SK-N-SH treated with all-trans-retinoic acid at 6 μM for 48 hours (cell line): ENCODE measurements at regions not wholly inside any gene's neighbourhood (a gene's known extent, or its start where the extent isn't known, plus 50 kb on each side); places are given as distances from the start of the nearest gene placed in this dataset.

Source experiments
- ATAC-seq: fragments of 200-7000 bp; cut with Tn5 transposase; 3 replicates; pipeline ENCODE4 v1.9.1; 2020; ENCODE audit warnings: mild to moderate bottlenecking, moderate library complexity
- ARNTL ChIP-seq: fragments of 450-650 bp; formaldehyde crosslinking; IDR thresholded peaks from 2 replicates; pipeline ENCODE4 v1.5.0; 2020; ENCODE audit warnings: low read depth, mild to moderate bottlenecking, moderate library complexity, borderline replicate concordance
- BACH2 ChIP-seq: fragments of 250-450 bp; sonication (Bioruptor Pico); IDR thresholded peaks from 2 replicates; pipeline ENCODE4 v1.9.0; 2021; ENCODE audit warnings: mild to moderate bottlenecking, borderline replicate concordance
- CREB5 ChIP-seq: fragments of 250-450 bp; sonication (Bioruptor Pico); IDR thresholded peaks from 2 replicates; pipeline ENCODE4 v1.5.1; 2020; ENCODE audit warnings: low read depth, mild to moderate bottlenecking, moderate library complexity
- CSDC2 ChIP-seq: fragments of 250-450 bp; sonication (Bioruptor Pico); IDR thresholded peaks from 2 replicates; pipeline ENCODE4 v1.5.0; 2020; ENCODE audit warnings: mild to moderate bottlenecking, moderate library complexity
- ESRRG ChIP-seq: fragments of 250-450 bp; sonication (Bioruptor Pico); IDR thresholded peaks from 2 replicates; pipeline ENCODE4 v1.6.1; 2021; ENCODE audit warnings: mild to moderate bottlenecking
- GLIS3 ChIP-seq: fragments of 250-450 bp; sonication (Bioruptor Pico); IDR thresholded peaks from 2 replicates; pipeline ENCODE4 v1.5.0; 2020; ENCODE audit warnings: mild to moderate bottlenecking, moderate library complexity
- PATZ1 ChIP-seq: fragments of 250-450 bp; sonication (Bioruptor Pico); IDR thresholded peaks from 2 replicates; pipeline ENCODE4 v1.8.0; 2020; ENCODE audit warnings: mild to moderate bottlenecking, moderate library complexity, borderline replicate concordance
- RARB ChIP-seq: fragments of 250-450 bp; sonication (Bioruptor Pico); IDR thresholded peaks from 2 replicates; pipeline ENCODE4 v1.8.0; 2021; ENCODE audit warnings: mild to moderate bottlenecking, moderate library complexity
- SNAI2 ChIP-seq: fragments of 250-450 bp; sonication (Bioruptor Pico); IDR thresholded peaks from 2 replicates; pipeline ENCODE4 v1.5.0; 2020; ENCODE audit warnings: mild to moderate bottlenecking, moderate library complexity
- TCF4 ChIP-seq: fragments of 250-450 bp; sonication (Bioruptor Pico); IDR thresholded peaks from 2 replicates; pipeline ENCODE4 v1.8.0; 2021; ENCODE audit warnings: mild to moderate bottlenecking, moderate library complexity, borderline replicate concordance
- TOX ChIP-seq: fragments of 250-450 bp; sonication (Bioruptor Pico); IDR thresholded peaks from 2 replicates; pipeline ENCODE4 v1.8.0; 2021; ENCODE audit warnings: mild to moderate bottlenecking, moderate library complexity, borderline replicate concordance
- TSHZ2 ChIP-seq: fragments of 250-450 bp; sonication (Bioruptor Pico); IDR thresholded peaks from 2 replicates; pipeline ENCODE4 v1.5.0; 2020; ENCODE audit warnings: mild to moderate bottlenecking, moderate library complexity
- ZC3H10 ChIP-seq: fragments of 250-450 bp; sonication (Bioruptor Pico); IDR thresholded peaks from 2 replicates; pipeline ENCODE4 v1.5.1; 2021; ENCODE audit warnings: mild to moderate bottlenecking, moderate library complexity
- ZFP3 ChIP-seq: fragments of 250-450 bp; sonication (Bioruptor Pico); IDR thresholded peaks from 2 replicates; pipeline ENCODE4 v1.5.0; 2020; ENCODE audit warnings: mild to moderate bottlenecking, moderate library complexity
- ZFP30 ChIP-seq: fragments of 450-650 bp; formaldehyde crosslinking; IDR thresholded peaks from 2 replicates; pipeline ENCODE4 v1.5.0; 2022; ENCODE audit warnings: mild to moderate bottlenecking, moderate library complexity
- ZNF565 ChIP-seq: fragments of 450-650 bp; formaldehyde crosslinking; conservative IDR thresholded peaks from 2 replicates; pipeline ENCODE4 v1.5.0; 2020; ENCODE audit warnings: low read depth, mild to moderate bottlenecking, moderate library complexity
- ZNF70 ChIP-seq: fragments of 450-650 bp; formaldehyde crosslinking; IDR thresholded peaks from 2 replicates; pipeline ENCODE4 v1.5.0; 2020; ENCODE audit warnings: mild to moderate bottlenecking, moderate library complexity
- ZNF8 ChIP-seq: fragments of 450-650 bp; formaldehyde crosslinking; IDR thresholded peaks from 2 replicates; pipeline ENCODE4 v1.5.0; 2020; ENCODE audit warnings: mild to moderate bottlenecking, moderate library complexity

GRCh38 chr5:4050203-4050602 lies 454.6 kb downstream of the IRX1 start:
- ATAC-seq, result no peak
- TF ChIP-seq PATZ1 (CRISPR knock-in tag), result no peak

GRCh38 chr5:4053136-4053535 lies 457.5 kb downstream of the IRX1 start:
- ATAC-seq, result no peak
- TF ChIP-seq ZNF8, result no peak
- TF ChIP-seq RARB (CRISPR knock-in tag), result no peak
- TF ChIP-seq TSHZ2 (CRISPR knock-in tag), result no peak
- no peak for TF ChIP-seq ZNF70 (CRISPR knock-in tag)
- TF ChIP-seq ESRRG (CRISPR knock-in tag), result no peak
- TF ChIP-seq ZFP30 (CRISPR knock-in tag), result no peak
- no peak for TF ChIP-seq ARNTL (CRISPR knock-in tag)
- no peak for TF ChIP-seq CREB5 (CRISPR knock-in tag)

GRCh38 chr5:4054092-4054491 lies 458.5 kb downstream of the IRX1 start:
- ATAC-seq, result no peak
- no peak for TF ChIP-seq TOX (CRISPR knock-in tag)
- TF ChIP-seq CREB5 (CRISPR knock-in tag), result no peak
- TF ChIP-seq ZC3H10 (CRISPR knock-in tag), result no peak

- no peak for TF ChIP-seq ZNF565 (CRISPR knock-in tag)
- no peak for TF ChIP-seq RARB (CRISPR knock-in tag)
- TF ChIP-seq ZFP3, result no peak
- TF ChIP-seq SNAI2 (CRISPR knock-in tag), result no peak
- no peak for TF ChIP-seq PATZ1 (CRISPR knock-in tag)
- TF ChIP-seq TOX (CRISPR knock-in tag), result no peak
- TF ChIP-seq ZNF8, result no peak
- TF ChIP-seq ZC3H10 (CRISPR knock-in tag), result no peak
- no peak for TF ChIP-seq ARNTL (CRISPR knock-in tag)
- TF ChIP-seq ZNF70 (CRISPR knock-in tag), result no peak
- TF ChIP-seq ESRRG (CRISPR knock-in tag), result no peak
- ATAC-seq, result no peak
These were observed 463.3 kb downstream of the IRX1 start for GRCh38 chr5:4058899-4059298.

- ATAC-seq, result no peak
- no peak for TF ChIP-seq GLIS3 (CRISPR knock-in tag)
- no peak for TF ChIP-seq PATZ1 (CRISPR knock-in tag)
- no peak for TF ChIP-seq CSDC2
- TF ChIP-seq TSHZ2 (CRISPR knock-in tag), result no peak
- TF ChIP-seq ESRRG (CRISPR knock-in tag), result no peak
- no peak for TF ChIP-seq TCF4
- no peak for TF ChIP-seq RARB (CRISPR knock-in tag)
- no peak for TF ChIP-seq SNAI2 (CRISPR knock-in tag)
- no peak for TF ChIP-seq BACH2 (CRISPR knock-in tag)
- no peak for TF ChIP-seq ZFP30 (CRISPR knock-in tag)
These were observed 470.1 kb downstream of the IRX1 start for GRCh38 chr5:4065472-4066320.
